H1 (cell line): ENCODE measurements at regions not wholly inside any gene's neighbourhood (a gene's known extent, or its start where the extent isn't known, plus 50 kb on each side); places are given as distances from the start of the nearest gene placed in this dataset.

ENCODE experiments used
- ASH2L ChIP-seq: fragments of 200-600, 300-600 bp; sonication (generic); IDR thresholded peaks from one replicate; pipeline ENCODE4 v1.7.1; 2017; ENCODE audit warnings: low read length
- ATF3 ChIP-seq: IDR thresholded peaks from 2 replicates; pipeline ENCODE4 v1.6.1; 2011; ENCODE audit warnings: low read depth, mild to moderate bottlenecking, low read length; ENCODE audit not compliant: insufficient read depth
- CBX5 ChIP-seq: fragments of 300-800, 300-1000 bp; sonication (generic); IDR thresholded peaks from 2 replicates; pipeline ENCODE4 v1.7.1; 2016; ENCODE audit warnings: antibody characterized with exemption, low read length, low read depth
- CHD7 ChIP-seq: fragments of 300-600 bp; sonication (generic); IDR thresholded peaks from 2 replicates; pipeline ENCODE4 v1.7.1; 2012; ENCODE audit warnings: low read length, moderate library complexity, mild to moderate bottlenecking, inconsistent platforms; ENCODE audit not compliant: insufficient replicate concordance
- CTBP2 ChIP-seq: IDR thresholded peaks from 2 replicates; pipeline ENCODE4 v1.7.0; 2011; ENCODE audit warnings: borderline replicate concordance, mild to moderate bottlenecking, moderate library complexity, mixed read lengths, low read length; ENCODE audit not compliant: insufficient read depth, insufficient read length
- FOSL1 ChIP-seq: IDR thresholded peaks from 2 replicates; pipeline ENCODE4 v1.6.1; 2011; ENCODE audit warnings: mild to moderate bottlenecking, low read depth, low read length, moderate library complexity; ENCODE audit not compliant: insufficient read depth
- GTF2F1 ChIP-seq: IDR thresholded peaks from 2 replicates; pipeline ENCODE4 v1.6.1; 2012; ENCODE audit warnings: low read depth, low read length, improper control_type of control experiment, borderline replicate concordance
- NANOG ChIP-seq: IDR thresholded peaks from 2 replicates; pipeline ENCODE4 v1.6.1; 2011; ENCODE audit warnings: low read length, low read depth, mild to moderate bottlenecking, inconsistent platforms; ENCODE audit not compliant: insufficient read depth, poor library complexity, severe bottlenecking
- RBBP5 ChIP-seq: IDR thresholded peaks from 2 replicates; pipeline ENCODE4 v1.7.1; 2012; ENCODE audit warnings: low read depth, mild to moderate bottlenecking, inconsistent platforms, low read length, moderate library complexity, borderline replicate concordance
- ZNF274 ChIP-seq: IDR thresholded peaks from 2 replicates; pipeline ENCODE4 v1.7.0; 2012; ENCODE audit warnings: low read length, borderline replicate concordance; ENCODE audit errors: extremely low read depth

GRCh38 chr16:62664566-62664965, 628.3 kb upstream of the CDH8 start (continued):
- TF ChIP-seq CHD7 = no peak
- TF ChIP-seq FOSL1 = no peak
- no peak for TF ChIP-seq ASH2L
- TF ChIP-seq NANOG = no peak
- TF ChIP-seq ATF3 = no peak
- no peak for TF ChIP-seq GTF2F1
- no peak for TF ChIP-seq CTBP2
- TF ChIP-seq RBBP5 = no peak
- no peak for TF ChIP-seq ZNF274
- TF ChIP-seq CBX5 = no peak
- TF ChIP-seq, all 59 proteins: peak for 0
